ENCODE measurements at regions not wholly inside any gene's neighbourhood (a gene's known extent, or its start where the extent isn't known, plus 50 kb on each side); places are given as distances from the start of the nearest gene placed in this dataset.

GRCh38 chr9:118059484-118060278 is 355.5 kb downstream of the TLR4 start:
- DNase-seq (ENCODE audit: low read depth in 3 of 3): no peak

- DNase-seq (ENCODE audit: low read depth in 3 of 3): no peak
Observed at GRCh38 chr9:118083161-118083560, 379.0 kb downstream of the TLR4 start.

DNA sequence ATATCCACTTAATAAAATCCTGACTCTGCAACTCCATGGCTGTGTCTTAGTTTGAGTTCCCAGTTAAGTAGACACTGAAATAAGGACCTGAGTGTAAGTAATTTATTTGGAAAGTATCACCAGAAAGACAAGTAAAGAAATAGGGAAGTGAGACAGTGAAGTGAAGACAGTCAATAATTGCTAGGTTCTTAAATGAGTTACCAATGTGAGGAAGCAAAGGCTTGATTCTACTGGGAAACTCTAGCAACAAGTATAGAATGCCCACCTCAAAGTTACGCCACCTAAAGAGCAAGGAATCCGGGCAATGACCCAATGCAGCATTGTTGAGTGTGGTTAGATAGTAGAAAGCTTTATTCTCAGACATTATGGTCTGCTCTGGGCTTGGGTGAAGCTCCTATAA is 383.9 kb downstream of the TLR4 start:
- DNase-seq (ENCODE audit: low read depth in 3 of 3): no peak

- DNase-seq (ENCODE audit: low read depth in 3 of 3): no peak
Observed at GRCh38 chr9:118091226-118091625, 387.0 kb downstream of the TLR4 start.

DNA sequence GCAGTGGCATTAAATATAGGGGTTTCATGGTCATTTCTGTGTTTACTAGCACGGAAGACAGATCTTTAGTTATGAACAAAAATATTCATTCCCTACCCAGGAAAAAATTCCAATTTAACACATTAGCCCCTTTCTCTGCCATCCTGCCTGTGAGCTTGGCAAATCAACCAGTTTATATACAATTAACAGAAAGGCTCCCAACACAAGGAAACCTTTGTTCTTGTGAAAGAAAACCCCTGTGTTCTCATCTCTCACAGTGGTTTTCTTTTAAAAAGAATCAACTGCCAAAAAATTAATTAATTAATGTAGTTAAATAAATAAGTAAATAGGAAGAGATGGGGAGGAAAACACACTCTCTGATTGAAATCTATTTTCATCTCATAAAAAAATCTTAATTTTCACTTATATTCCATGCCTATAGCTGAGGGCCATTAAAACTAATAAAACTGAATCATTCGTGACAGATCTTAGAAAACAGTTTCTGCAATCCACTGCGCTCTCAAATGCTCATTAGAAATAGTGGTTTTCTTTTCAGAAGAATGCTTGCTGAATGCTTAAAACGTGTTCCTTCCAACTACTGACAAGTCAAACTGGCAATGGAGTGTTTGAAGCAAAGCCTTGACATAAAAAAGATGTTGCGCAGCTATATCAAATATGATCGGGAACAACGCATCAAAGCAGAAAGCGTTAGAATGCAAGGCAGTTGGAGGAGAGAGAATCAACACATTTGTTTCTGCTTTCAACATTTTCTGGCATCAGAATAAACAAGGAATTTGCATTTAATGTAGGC is 387.7 kb downstream of the TLR4 start:
- no peak for DNase-seq (ENCODE audit: low read depth in 3 of 3)

GRCh38 chr9:118094387-118094786 is 390.2 kb downstream of the TLR4 start:
- DNase-seq (ENCODE audit: low read depth in 3 of 3): no peak

DNA sequence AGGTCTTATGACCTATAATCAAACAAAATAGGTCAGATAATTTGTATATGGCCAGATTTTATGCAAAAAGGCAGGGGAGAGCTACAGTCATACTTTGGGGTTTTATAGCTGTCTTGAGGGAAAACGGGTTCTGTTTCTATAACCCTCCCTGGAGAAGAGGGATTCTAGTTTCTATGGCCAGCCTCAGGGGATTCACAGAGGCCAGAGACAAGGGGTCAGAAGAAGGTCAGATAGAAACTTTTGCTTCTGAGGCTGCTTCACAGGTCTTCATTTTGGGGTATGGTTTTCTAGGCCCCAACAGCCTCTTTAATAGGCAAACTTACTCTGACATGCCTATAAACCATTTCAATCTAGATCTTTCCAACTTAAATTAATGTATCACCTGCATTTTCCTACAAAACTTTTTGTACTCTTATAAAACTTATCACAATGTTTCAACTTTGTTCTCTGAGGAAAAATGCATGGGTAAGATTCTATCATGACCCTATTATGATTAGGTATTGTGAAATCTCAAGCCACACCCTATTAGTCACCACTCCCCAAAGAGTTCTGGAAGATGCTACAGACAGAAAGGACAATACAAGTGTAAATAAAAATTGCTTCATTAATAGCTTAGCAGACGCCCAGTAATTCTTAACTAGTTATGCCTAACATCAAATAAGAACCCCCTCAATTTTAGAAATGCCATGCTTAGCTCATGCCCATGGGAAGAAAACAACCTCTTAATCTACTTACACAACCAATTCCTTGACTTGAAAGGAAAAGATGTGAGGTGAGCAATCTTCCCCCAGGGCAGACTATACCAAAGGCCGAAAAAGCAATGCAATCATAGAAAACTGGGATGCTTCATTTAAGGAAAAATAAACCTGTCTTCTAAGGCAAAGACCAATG is 396.6 kb downstream of the TLR4 start:
- no peak for DNase-seq (ENCODE audit: low read depth in 3 of 3)

DNA sequence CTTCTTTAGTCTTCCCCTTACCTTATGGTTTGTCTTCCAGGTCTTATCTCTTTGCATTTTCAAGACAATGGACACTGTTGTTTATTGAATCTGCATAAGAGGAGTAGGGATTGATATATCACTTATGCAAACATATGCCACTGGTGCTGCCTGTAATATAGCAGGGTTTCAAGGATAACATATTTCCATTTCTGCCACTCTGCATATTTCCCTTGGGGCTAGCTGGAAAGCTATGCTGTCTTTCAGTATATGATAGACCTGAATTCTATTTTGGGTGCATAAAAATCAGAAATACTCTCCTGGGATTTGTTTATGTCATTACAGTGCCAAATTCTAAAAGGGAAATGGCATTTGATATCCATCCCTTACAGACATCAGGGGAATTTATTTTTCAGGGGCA is 400.2 kb downstream of the TLR4 start:
- DNase-seq (ENCODE audit: low read depth in 3 of 3): no peak

GRCh38 chr9:118108971-118109370 is 404.8 kb downstream of the TLR4 start:
- no peak for DNase-seq (ENCODE audit: low read depth in 3 of 3)

DNA sequence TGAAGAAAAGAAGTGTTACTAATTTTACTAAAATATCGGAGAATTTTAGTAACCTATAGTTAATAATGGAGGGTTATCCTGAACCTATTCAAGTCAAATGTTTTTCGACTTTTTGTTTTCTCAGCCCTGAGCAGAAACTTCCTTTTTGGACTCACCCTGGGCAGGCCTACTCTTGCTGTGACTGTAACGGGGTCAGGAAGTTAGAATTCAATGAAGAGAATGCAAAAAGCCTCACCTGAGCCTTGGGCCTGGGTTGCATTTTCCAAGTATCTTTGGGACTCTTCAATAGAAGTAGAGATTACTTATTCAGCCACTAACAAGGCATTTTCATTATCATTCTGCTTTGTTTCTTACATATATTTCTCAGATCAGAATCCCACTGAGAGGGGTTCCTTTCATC is 405.3 kb downstream of the TLR4 start:
- no peak for DNase-seq (ENCODE audit: low read depth in 3 of 3)

DNA sequence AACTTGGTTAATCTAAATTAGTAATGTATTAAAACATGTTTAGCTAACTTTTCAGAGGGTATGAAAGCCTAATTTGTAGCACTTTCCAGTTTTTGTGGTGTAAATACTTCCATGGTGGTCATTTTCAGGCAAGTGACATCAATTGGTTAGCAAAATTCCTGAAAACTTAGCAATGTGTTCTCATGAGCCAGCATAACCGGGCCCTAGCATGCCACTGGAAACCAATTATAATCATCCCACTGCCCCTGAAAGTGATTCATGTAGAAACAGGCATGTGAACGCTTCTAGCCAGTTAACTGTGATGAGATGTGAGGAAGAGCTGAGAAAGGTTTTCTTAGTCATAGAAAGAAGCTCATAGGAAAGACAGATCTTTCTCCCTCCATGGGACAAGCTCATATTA is 417.2 kb downstream of the TLR4 start:
- no peak for DNase-seq (ENCODE audit: low read depth in 3 of 3)

- DNase-seq (ENCODE audit: low read depth in 3 of 3): no peak
Observed at GRCh38 chr9:118128313-118128712, 424.1 kb downstream of the TLR4 start.

- DNase-seq (ENCODE audit: low read depth in 3 of 3): no peak
Observed at GRCh38 chr9:118129541-118129940, 425.3 kb downstream of the TLR4 start.

GRCh38 chr9:118148990-118149389 is 444.8 kb downstream of the TLR4 start:
- no peak for DNase-seq (ENCODE audit: low read depth in 3 of 3)

DNA sequence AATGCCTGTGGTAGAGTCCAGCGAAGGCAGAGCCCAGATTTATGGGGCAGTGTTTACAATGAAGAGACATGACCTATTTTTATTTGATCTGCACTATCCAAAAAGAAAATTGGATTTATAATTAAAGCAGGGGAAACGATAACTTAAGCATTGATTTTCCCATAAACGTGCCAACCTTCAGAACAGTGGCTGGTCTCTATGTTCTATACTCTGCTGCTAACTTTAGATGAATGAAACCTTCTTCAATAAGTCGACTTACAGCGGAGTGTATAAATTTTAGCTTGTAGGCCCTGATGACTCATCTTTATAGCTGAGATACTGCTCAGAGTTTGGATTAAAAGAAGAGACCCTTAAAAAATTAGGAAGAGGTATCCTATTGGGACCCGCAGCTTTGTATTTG is 452.6 kb downstream of the TLR4 start:
- DNase-seq (ENCODE audit: low read depth in 3 of 3): no peak

- DNase-seq (ENCODE audit: low read depth in 3 of 3): no peak
Observed at GRCh38 chr9:118162716-118163115, 458.5 kb downstream of the TLR4 start.

- no peak for DNase-seq (ENCODE audit: low read depth in 3 of 3)
Observed at GRCh38 chr9:118163751-118164150, 459.5 kb downstream of the TLR4 start.

- DNase-seq (ENCODE audit: low read depth in 3 of 3): no peak
Observed at GRCh38 chr9:118165451-118165850, 461.2 kb downstream of the TLR4 start.

GRCh38 chr9:118170032-118170955 is 466.1 kb downstream of the TLR4 start:
- DNase-seq (ENCODE audit: low read depth in 3 of 3): no peak

GRCh38 chr9:118177241-118177640 is 473.0 kb downstream of the TLR4 start:
- no peak for DNase-seq (ENCODE audit: low read depth in 3 of 3)

- DNase-seq (ENCODE audit: low read depth in 3 of 3): no peak
Observed at GRCh38 chr9:118183576-118183975, 479.4 kb downstream of the TLR4 start.
